Psoas muscle (tissue), 7 donors: ENCODE measurements at regions not wholly inside any gene's neighbourhood (a gene's known extent, or its start where the extent isn't known, plus 50 kb on each side); places are given as distances from the start of the nearest gene placed in this dataset.

Experiments
- ATAC-seq, 4 donors: fragments of 200-7000 bp; cut with Tn5 transposase; one replicate each; pipeline ENCODE4 v1.9.1; 2020; ENCODE audit warnings: moderate library complexity in 3 of 4, mild to moderate bottlenecking in 2 of 4
- DNase-seq, 2 donors: peaks; one replicate each; pipeline ENCODE4 v3.0.0-alpha.2; 2020
- H3K27ac ChIP-seq: fragments of 200-600 bp; one replicate; pipeline ENCODE4 v1.8.0; 2022
- H3K27me3 ChIP-seq, 3 donors: fragments of 200-600 bp in 1 of 3; one replicate each; pipeline versions ENCODE4 v1.6.1 to v1.8.0; 2013 to 2022; ENCODE audit warnings: low read length in 2 of 3, mild to moderate bottlenecking in 2 of 3, moderate library complexity in 1 of 3; ENCODE audit not compliant: insufficient read depth in 3 of 3
- H3K36me3 ChIP-seq, 2 donors: fragments of 200-600 bp in 1 of 2; one replicate each; pipeline versions ENCODE4 v1.6.1 to v1.8.0; 2013 to 2022; ENCODE audit warnings: low read depth in 1 of 2, mild to moderate bottlenecking in 1 of 2, moderate library complexity in 1 of 2; ENCODE audit not compliant: insufficient read depth in 1 of 2
- H3K4me1 ChIP-seq: fragments of 200-600 bp; one replicate; pipeline ENCODE4 v1.8.0; 2022
- H3K4me3 ChIP-seq: fragments of 200-600 bp; one replicate; pipeline ENCODE4 v1.8.0; 2022; ENCODE audit warnings: mild to moderate bottlenecking
- H3K9me3 ChIP-seq: fragments of 200-600 bp; one replicate; pipeline ENCODE4 v1.8.0; 2022
- CTCF ChIP-seq: fragments of 200-600 bp; IDR thresholded peaks from one replicate; pipeline ENCODE4 v1.8.0; 2022; ENCODE audit warnings: antibody characterized with exemption
- WGBS, 3 donors: extraction: QIAGEN DNeasy Blood & Tissue Kit; methylation state at CpG; one replicate each; pipeline versions ENCODE4 v1.1.6 to v1.1.7; 2013; 5-methylcytosine and 5-hydroxymethylcytosine counted together
- intact Hi-C, 2 donors: fragments of 100-400 bp; cut with DNase I; formaldehyde crosslinking; loops; one replicate each; pipeline versions ENCODE4 v1.11.0 to v1.14.2; 2022
- donor health status: healthy with polysubstance abuse.
- donor health status: DM: no; HTN: no; CAD: no; lungs with moderate emphysema.
- donor health status: Bipolar disorder and iron deficiency.
- donor health status: healthy.
- donor health status: DM: yes; HTN: yes; CAD: no.
- donor health status: DM: no; HTN: no; CAD: no.
- donor health status: DM: yes; HTN: yes; CAD: no.

- Histone ChIP-seq H3K36me3 (no peaks in the 10 kb centered on the region), H3K4me3 (no peak overlapping the region), H3K4me1 (no peaks in the 10 kb centered on the region), H3K27ac (no peak overlapping the region), H3K9me3 (no peaks in the 10 kb centered on the region), H3K27me3 (no peaks in the 10 kb centered on the region)
- no peak for TF ChIP-seq CTCF
- intact Hi-C loops, result no loop called here
- DNase-seq (no peak), ATAC-seq (no peak)
- 91 to 93% (median 92%) methylated on average over 13 of the region's 13 CpGs for WGBS, 3 donors
Measured at GRCh38 chr14:22113401-22113800, 439.8 kb upstream of the OR4E1 start.

- peak; percentile 6 for TF ChIP-seq CTCF
- Histone ChIP-seq H3K9me3 (no peaks in the 10 kb centered on the region), H3K4me3 (no peak overlapping the region), H3K27ac (no peak overlapping the region), H3K27me3 (no peaks in the 10 kb centered on the region), H3K36me3 (no peaks in the 10 kb centered on the region), H3K4me1 (no peaks in the 10 kb centered on the region)
- DNase-seq (no peak), ATAC-seq (no peak)
- 71 to 77% (median 73%) methylated on average over 3 of the region's 3 CpGs for WGBS, 3 donors
- intact Hi-C loops, result no loop called here
Measured at GRCh38 chr14:22112004-22112403, 438.4 kb upstream of the OR4E1 start.

- Histone ChIP-seq H3K9me3 (no peaks in the 10 kb centered on the region), H3K4me1 (no peaks in the 10 kb centered on the region), H3K36me3 (no peaks in the 10 kb centered on the region), H3K27me3 (peaks cover 0 to 2% (median 0%) of the 10 kb centered on the region in 3 donors), H3K4me3 (no peak overlapping the region), H3K27ac (no peak overlapping the region)
- intact Hi-C loops, result no loop called here
- TF ChIP-seq CTCF, result no peak
- ATAC-seq (no peak), DNase-seq (no peak)
Measured at GRCh38 chr14:22107753-22108152, 434.1 kb upstream of the OR4E1 start.

- TF ChIP-seq CTCF, result no peak
- WGBS, 3 donors, result 81 to 82% (median 81%) methylated on average over 8 of the region's 8 CpGs
- H3K36me3 ChIP-seq, result no peaks in the 10 kb centered on the region
- no peaks in the 10 kb centered on the region for H3K9me3 ChIP-seq
- H3K27me3 ChIP-seq, result peaks cover 0 to 2% (median 0%) of the 10 kb centered on the region in 3 donors
- H3K4me3 ChIP-seq, result no peak overlapping the region
- no peaks in the 10 kb centered on the region for H3K4me1 ChIP-seq
- ATAC-seq (no peak), DNase-seq (no peak)
- intact Hi-C loops, result no loop called here
- H3K27ac ChIP-seq, result no peak overlapping the region
Measured at GRCh38 chr14:22106700-22107697, 433.4 kb upstream of the OR4E1 start.
